GM12872 (cell line): ENCODE measurements at regions not wholly inside any gene's neighbourhood (a gene's known extent, or its start where the extent isn't known, plus 50 kb on each side); places are given as distances from the start of the nearest gene placed in this dataset.
A peak's percentile ranks its signal among the peaks of the same experiment; 100 is the strongest.

ENCODE experiments used
- CTCF ChIP-seq: IDR thresholded peaks from 3 replicates; pipeline ENCODE4 v1.5.1; 2011; ENCODE audit warnings: low read depth, mild to moderate bottlenecking, low read length, moderate library complexity; ENCODE audit not compliant: insufficient read depth

GRCh38 chr16:31693733-31694132 lies 166.0 kb downstream of the AHSP start:
- no peak for TF ChIP-seq CTCF

DNA sequence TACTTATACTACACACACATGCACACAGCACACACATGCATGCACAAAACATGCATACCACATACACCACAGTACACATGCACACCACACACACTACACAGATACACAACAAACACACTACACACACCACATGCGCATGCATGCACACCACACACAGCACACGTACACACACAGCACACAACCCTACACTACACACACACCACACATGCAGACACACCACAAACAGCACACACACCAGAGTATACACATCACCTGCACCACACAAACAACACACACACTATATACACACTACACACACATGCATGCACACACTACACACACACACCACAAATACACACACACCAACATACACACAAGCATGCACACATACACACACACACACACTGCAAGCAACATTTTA lies 166.8 kb downstream of the AHSP start:
- TF ChIP-seq CTCF: no peak

DNA sequence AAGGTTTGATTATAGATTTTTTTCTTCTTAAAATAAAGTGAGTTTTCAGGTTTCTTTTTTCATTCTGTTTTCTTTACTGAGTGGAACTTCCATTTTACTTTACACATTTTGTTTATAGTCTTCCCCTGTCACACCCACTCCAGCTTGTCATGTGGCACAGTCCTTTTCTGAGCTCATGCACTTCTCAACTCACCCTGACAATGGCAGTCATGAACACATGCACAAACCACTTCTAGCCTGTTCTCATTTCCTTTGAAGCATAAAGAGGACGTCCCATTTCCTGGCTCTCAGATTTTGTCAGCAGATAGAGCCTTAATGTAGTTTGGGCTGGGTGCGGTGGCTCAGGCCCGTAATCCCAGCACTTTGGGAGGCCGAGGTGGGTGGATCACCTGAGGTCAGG lies 168.0 kb downstream of the AHSP start:
- no peak for TF ChIP-seq CTCF

DNA sequence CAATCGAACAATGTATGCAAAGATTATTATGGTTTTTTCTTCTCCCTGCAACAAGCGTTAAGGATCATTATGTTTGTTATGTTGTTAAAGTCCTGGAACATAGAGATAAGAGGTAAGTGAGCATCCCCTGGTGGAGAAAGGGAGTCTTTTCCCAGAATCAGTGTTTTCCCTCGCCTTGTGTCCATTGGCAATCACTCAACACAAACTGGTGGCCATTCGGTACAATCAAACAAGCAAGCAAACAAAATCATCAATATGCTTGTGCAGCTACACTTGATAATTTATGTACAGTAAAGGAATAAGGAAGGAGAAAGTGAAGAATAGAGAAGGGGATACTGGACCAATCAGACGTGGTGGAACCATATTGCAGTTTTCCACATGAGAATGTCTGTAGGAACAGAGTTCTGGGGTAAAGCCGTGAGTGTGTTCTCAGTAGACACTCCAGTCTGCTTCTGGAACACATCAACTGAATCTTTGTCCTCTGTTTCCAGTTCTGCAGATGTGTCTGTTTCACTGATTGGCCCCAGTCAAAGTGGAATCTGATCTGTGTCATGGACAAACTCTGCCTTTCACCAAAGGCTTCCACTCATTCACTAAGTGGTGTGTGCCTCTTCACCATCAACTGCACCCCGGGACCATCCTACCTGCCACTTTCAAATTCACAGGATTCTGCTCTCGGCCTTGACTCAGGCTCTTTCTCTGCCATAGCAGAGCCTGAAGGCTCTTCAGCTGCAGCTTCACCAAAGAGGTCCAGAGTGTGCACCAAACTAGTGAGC lies 169.5 kb downstream of the AHSP start:
- TF ChIP-seq CTCF: peak; percentile 49; the same call in 2 of the 3 replicates

GRCh38 chr16:31697744-31698125 lies 170.0 kb downstream of the AHSP start:
- no peak for TF ChIP-seq CTCF

GRCh38 chr16:31698901-31699300 lies 171.2 kb downstream of the AHSP start:
- no peak for TF ChIP-seq CTCF

GRCh38 chr16:31699601-31700000 lies 171.9 kb downstream of the AHSP start:
- TF ChIP-seq CTCF: no peak

- TF ChIP-seq CTCF: no peak
Measured at GRCh38 chr16:31700200-31700529, 172.5 kb downstream of the AHSP start.
